GM23248 (cell line): ENCODE measurements at regions not wholly inside any gene's neighbourhood (a gene's known extent, or its start where the extent isn't known, plus 50 kb on each side); places are given as distances from the start of the nearest gene placed in this dataset.
A peak's percentile ranks its signal among the peaks of the same experiment; 100 is the strongest.

Experiments
- DNase-seq: peaks from one replicate; pipeline ENCODE4 v3.0.0-alpha.2; 2015
- H2AFZ ChIP-seq: fragments of 200-600 bp; sonication (generic); 2 replicates; pipeline ENCODE4 v1.6.1; 2016; ENCODE audit warnings: antibody characterized with exemption
- H3F3A ChIP-seq: fragments of 200-600 bp; sonication (generic); 2 replicates; pipeline ENCODE4 v1.6.1; 2016; ENCODE audit warnings: mild to moderate bottlenecking, antibody characterized with exemption, mixed run types; ENCODE audit not compliant: insufficient read depth
- H3K27ac ChIP-seq: fragments of 200-600 bp; sonication (generic); 2 replicates; pipeline ENCODE4 v1.5.1; 2016; ENCODE audit warnings: mild to moderate bottlenecking
- H3K27me3 ChIP-seq: fragments of 200-600 bp; sonication (generic); replicated peaks from 2 replicates; pipeline ENCODE4 v1.6.1; 2016; ENCODE audit warnings: mild to moderate bottlenecking; ENCODE audit not compliant: insufficient read depth
- H3K36me3 ChIP-seq: fragments of 200-600 bp; sonication (generic); 2 replicates; pipeline ENCODE4 v1.6.1; 2016; ENCODE audit warnings: low read depth, mild to moderate bottlenecking
- H3K4me1 ChIP-seq: fragments of 200-600 bp; sonication (generic); 2 replicates; pipeline ENCODE4 v1.6.1; 2016; ENCODE audit warnings: mild to moderate bottlenecking; ENCODE audit not compliant: insufficient read depth
- H3K4me2 ChIP-seq: fragments of 200-600 bp; sonication (generic); one replicate; pipeline ENCODE4 v1.6.1; 2016; ENCODE audit warnings: mild to moderate bottlenecking; ENCODE audit not compliant: unreplicated experiment
- H3K4me3 ChIP-seq: fragments of 200-600 bp; sonication (generic); 2 replicates; pipeline ENCODE4 v1.5.1; 2016; ENCODE audit warnings: mild to moderate bottlenecking
- H3K79me2 ChIP-seq: fragments of 200-600 bp; sonication (generic); 2 replicates; pipeline ENCODE4 v1.6.1; 2016; ENCODE audit warnings: mild to moderate bottlenecking; ENCODE audit not compliant: insufficient read depth
- H3K9ac ChIP-seq: fragments of 200-600 bp; sonication (generic); 2 replicates; pipeline ENCODE4 v1.6.1; 2016; ENCODE audit warnings: mild to moderate bottlenecking
- H3K9me2 ChIP-seq: fragments of 200-600 bp; sonication (generic); 2 replicates; pipeline ENCODE4 v1.6.1; 2016; ENCODE audit warnings: mixed run types, mild to moderate bottlenecking, moderate library complexity; ENCODE audit not compliant: insufficient read depth
- H3K9me3 ChIP-seq: fragments of 200-600 bp; sonication (generic); one replicate; pipeline ENCODE4 v1.6.1; 2017; ENCODE audit warnings: low read depth
- H4K20me1 ChIP-seq: fragments of 200-600 bp; sonication (generic); 2 replicates; pipeline ENCODE4 v1.6.0; 2016; ENCODE audit not compliant: insufficient read depth
- EZH2 ChIP-seq: fragments of 200-600 bp; sonication (generic); IDR thresholded peaks from 2 replicates; pipeline ENCODE4 v1.6.1; 2018; ENCODE audit warnings: antibody characterized with exemption, mild to moderate bottlenecking; ENCODE audit not compliant: insufficient read depth, poor library complexity, severe bottlenecking
- EZH2phosphoT487 ChIP-seq: fragments of 200-600 bp; sonication (generic); IDR thresholded peaks from 2 replicates; pipeline ENCODE4 v1.6.1; 2018; ENCODE audit warnings: antibody characterized with exemption, moderate library complexity, mild to moderate bottlenecking, low read depth; ENCODE audit not compliant: insufficient read depth
- WGBS, 2 experiments: methylation state at CpG; one replicate each; pipeline ENCODE4 v1.1.6; 2015 to 2017; ENCODE audit warnings: low lambda C conversion rate in 2 of 2, low coverage in 1 of 2; ENCODE audit errors: missing lambda C conversion rate in 2 of 2; 5-methylcytosine and 5-hydroxymethylcytosine counted together
- in situ Hi-C: fragments of 300-500 bp; cut with MboI; formaldehyde crosslinking; loops from 2 replicates; pipeline ENCODE4 v1.15.0; 2020

GRCh38 chr2:224141304-224141703 is 102.2 kb upstream of the SERPINE2 start:
- peaks cover 44% of the 10 kb centered on the region for H3K4me1 ChIP-seq
- H3K9me2 ChIP-seq, result no peaks in the 10 kb centered on the region
- H3K27ac ChIP-seq, result no peak overlapping the region
- no peaks in the 10 kb centered on the region for H3K36me3 ChIP-seq
- no peaks in the 10 kb centered on the region for H4K20me1 ChIP-seq
- WGBS, 2 experiments, result 96 to 97% methylated on average over 4 of the region's 4 CpGs
- H2AFZ ChIP-seq, result no peak overlapping the region
- no peak for TF ChIP-seq EZH2
- no peak for TF ChIP-seq EZH2phosphoT487
- H3F3A ChIP-seq, result peaks cover 47% of the 10 kb centered on the region
- DNase-seq, result no peak
- in situ Hi-C loops, result no loop called here
- no peaks in the 10 kb centered on the region for H3K9me3 ChIP-seq
- no peak overlapping the region for H3K4me2 ChIP-seq
- H3K4me3 ChIP-seq, result no peak overlapping the region
- H3K27me3 ChIP-seq, result no peaks in the 10 kb centered on the region
- no peaks in the 10 kb centered on the region for H3K79me2 ChIP-seq
- H3K9ac ChIP-seq, result no peak overlapping the region

GRCh38 chr2:224137208-224137607 is 98.1 kb upstream of the SERPINE2 start:
- no peaks in the 10 kb centered on the region for H3K79me2 ChIP-seq
- H3K4me2 ChIP-seq, result no peak overlapping the region
- peaks cover 17% of the 10 kb centered on the region for H3K4me1 ChIP-seq
- H3K27ac ChIP-seq, result no peak overlapping the region
- WGBS, 2 experiments, result 97 to 100% methylated on average over 1 of the region's 1 CpG
- no peaks in the 10 kb centered on the region for H3K27me3 ChIP-seq
- TF ChIP-seq EZH2phosphoT487 (no peak), EZH2 (no peak)
- no peak overlapping the region for H2AFZ ChIP-seq
- in situ Hi-C loops, result no loop called here
- no peak overlapping the region for H3K9ac ChIP-seq
- no peaks in the 10 kb centered on the region for H3K36me3 ChIP-seq
- H4K20me1 ChIP-seq, result no peaks in the 10 kb centered on the region
- no peaks in the 10 kb centered on the region for H3K9me2 ChIP-seq
- peaks cover 18% of the 10 kb centered on the region for H3F3A ChIP-seq
- no peak overlapping the region for H3K4me3 ChIP-seq
- H3K9me3 ChIP-seq, result no peaks in the 10 kb centered on the region
- DNase-seq, result no peak

GRCh38 chr2:224136396-224136795 is 97.3 kb upstream of the SERPINE2 start:
- 46 to 52% methylated on average over 4 of the region's 4 CpGs for WGBS, 2 experiments
- no peak overlapping the region for H3K9ac ChIP-seq
- 0 out of 2 replicates have a peak overlapping the region, but pooled peaks have one; percentile 9 for H3K27ac ChIP-seq
- H3K9me3 ChIP-seq, result no peaks in the 10 kb centered on the region
- no peak overlapping the region for H3K4me3 ChIP-seq
- no peak for TF ChIP-seq EZH2phosphoT487
- no peak for TF ChIP-seq EZH2
- no peak overlapping the region for H2AFZ ChIP-seq
- DNase-seq, result peak; percentile 68
- no peaks in the 10 kb centered on the region for H3K36me3 ChIP-seq
- no peaks in the 10 kb centered on the region for H3K9me2 ChIP-seq
- in situ Hi-C loops, result no loop called here
- H3K4me2 ChIP-seq, result peak overlapping the region; percentile 36
- H3F3A ChIP-seq, result peaks cover 10% of the 10 kb centered on the region
- H3K27me3 ChIP-seq, result no peaks in the 10 kb centered on the region
- no peaks in the 10 kb centered on the region for H4K20me1 ChIP-seq
- peaks cover 9% of the 10 kb centered on the region for H3K4me1 ChIP-seq
- H3K79me2 ChIP-seq, result no peaks in the 10 kb centered on the region

GRCh38 chr2:224135881-224136280 is 96.8 kb upstream of the SERPINE2 start:
- no peaks in the 10 kb centered on the region for H3K9me3 ChIP-seq
- H3K79me2 ChIP-seq, result no peaks in the 10 kb centered on the region
- peaks cover 6% of the 10 kb centered on the region; the same call in 1 of the 2 replicates for H3F3A ChIP-seq
- H3K4me3 ChIP-seq, result no peak overlapping the region
- no peak overlapping the region for H3K27ac ChIP-seq
- H4K20me1 ChIP-seq, result no peaks in the 10 kb centered on the region
- WGBS, 2 experiments, result 65 to 66% methylated on average over 5 of the region's 5 CpGs
- H3K4me2 ChIP-seq, result peak overlapping the region; percentile 36
- H3K9me2 ChIP-seq, result no peaks in the 10 kb centered on the region
- no peak overlapping the region for H3K9ac ChIP-seq
- no peak overlapping the region for H2AFZ ChIP-seq
- DNase-seq, result no peak
- no peaks in the 10 kb centered on the region for H3K27me3 ChIP-seq
- no peaks in the 10 kb centered on the region for H3K36me3 ChIP-seq
- peaks cover 9% of the 10 kb centered on the region for H3K4me1 ChIP-seq
- in situ Hi-C loops, result no loop called here
- TF ChIP-seq EZH2phosphoT487, result no peak
- TF ChIP-seq EZH2, result no peak

GRCh38 chr2:224134003-224134734 is 95.1 kb upstream of the SERPINE2 start:
- no peaks in the 10 kb centered on the region for H3K9me3 ChIP-seq
- no peak overlapping the region for H2AFZ ChIP-seq
- peaks cover 11% of the 10 kb centered on the region; the same call in 1 of the 2 replicates for H3F3A ChIP-seq
- TF ChIP-seq EZH2phosphoT487 (no peak), EZH2 (no peak)
- no peaks in the 10 kb centered on the region for H3K9me2 ChIP-seq
- H3K27me3 ChIP-seq, result no peaks in the 10 kb centered on the region
- no peak overlapping the region for H3K4me2 ChIP-seq
- peak; percentile 48 for DNase-seq
- H3K27ac ChIP-seq, result no peak overlapping the region
- no peaks in the 10 kb centered on the region for H4K20me1 ChIP-seq
- no peak overlapping the region for H3K4me3 ChIP-seq
- no peaks in the 10 kb centered on the region for H3K79me2 ChIP-seq
- in situ Hi-C loops, result no loop called here
- no peak overlapping the region for H3K9ac ChIP-seq
- 69 to 81% methylated on average over 4 of the region's 4 CpGs for WGBS, 2 experiments
- peaks cover 9% of the 10 kb centered on the region for H3K4me1 ChIP-seq
- no peaks in the 10 kb centered on the region for H3K36me3 ChIP-seq
